DMS 273 (cell line): ENCODE measurements at regions not wholly inside any gene's neighbourhood (a gene's known extent, or its start where the extent isn't known, plus 50 kb on each side); places are given as distances from the start of the nearest gene placed in this dataset.

Experiments
- DNase-seq: peaks from one replicate; lab custom pipeline; 2025; ENCODE audit not compliant: unreplicated experiment; lab: John Stamatoyannopoulos, UW

DNA sequence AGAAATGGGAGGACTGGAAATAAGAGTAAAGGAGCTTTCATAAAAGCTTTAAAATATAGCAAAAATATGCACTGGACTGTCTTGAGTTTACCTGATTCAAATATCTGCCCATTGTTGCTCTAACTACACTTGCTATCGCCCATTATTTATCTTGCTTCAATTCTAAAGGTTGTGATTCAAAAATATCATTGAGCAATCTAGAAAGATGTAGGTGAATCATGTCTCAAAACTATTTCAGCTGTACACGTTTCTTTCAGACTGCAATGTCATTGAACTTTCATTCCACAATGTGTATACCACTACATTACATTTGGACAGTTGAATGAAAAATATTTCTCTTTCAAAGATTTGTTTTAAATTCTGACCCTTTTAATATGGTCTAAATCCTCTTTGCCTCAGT is 545.6 kb downstream of the BMP2 start:
- DNase-seq: no peak

DNA sequence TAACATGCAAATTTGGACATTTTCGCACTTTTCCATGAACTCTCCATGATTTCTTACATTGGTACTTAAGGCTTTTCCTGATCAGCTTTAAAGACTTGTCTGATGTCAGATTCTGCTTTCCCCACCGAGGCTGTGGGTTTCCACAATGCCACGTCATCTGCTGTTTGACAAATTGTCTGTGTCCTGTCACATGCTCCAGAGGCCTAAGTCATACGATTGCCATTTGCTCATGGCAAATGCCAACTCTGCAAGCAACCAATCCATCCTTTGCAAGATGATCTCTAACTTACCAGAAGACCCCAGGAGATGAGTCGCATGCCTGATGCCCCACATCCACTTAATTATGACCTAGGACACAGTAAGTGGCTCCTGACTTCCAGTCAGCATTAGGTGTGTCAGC is 556.5 kb downstream of the BMP2 start:
- DNase-seq: no peak

- no peak for DNase-seq
Measured at GRCh38 chr20:7327810-7328209, 560.3 kb downstream of the BMP2 start.

GRCh38 chr20:7330850-7331249 is 563.4 kb downstream of the BMP2 start:
- DNase-seq: no peak

GRCh38 chr20:7332169-7332568 is 564.7 kb downstream of the BMP2 start:
- no peak for DNase-seq

DNA sequence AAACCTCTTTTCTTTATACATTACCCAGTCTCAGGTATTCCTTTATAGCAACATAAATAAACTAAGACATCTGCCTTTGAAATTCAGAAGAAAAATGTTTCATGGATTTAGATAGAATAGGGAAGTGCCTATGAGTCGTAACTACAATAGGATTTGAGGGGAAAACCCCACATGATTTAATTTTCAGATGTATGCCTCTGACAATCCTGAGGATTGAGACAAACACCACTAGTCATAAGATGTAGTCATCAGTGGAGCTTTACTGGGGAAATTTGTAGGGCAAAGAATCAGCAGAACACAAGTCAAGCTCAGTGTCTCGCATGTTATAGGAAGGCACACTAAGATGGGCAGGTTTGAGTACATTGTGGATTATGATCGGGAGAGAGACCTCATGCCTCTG is 566.4 kb downstream of the BMP2 start:
- no peak for DNase-seq

GRCh38 chr20:7346026-7346425 is 578.5 kb downstream of the BMP2 start:
- DNase-seq: no peak

DNA sequence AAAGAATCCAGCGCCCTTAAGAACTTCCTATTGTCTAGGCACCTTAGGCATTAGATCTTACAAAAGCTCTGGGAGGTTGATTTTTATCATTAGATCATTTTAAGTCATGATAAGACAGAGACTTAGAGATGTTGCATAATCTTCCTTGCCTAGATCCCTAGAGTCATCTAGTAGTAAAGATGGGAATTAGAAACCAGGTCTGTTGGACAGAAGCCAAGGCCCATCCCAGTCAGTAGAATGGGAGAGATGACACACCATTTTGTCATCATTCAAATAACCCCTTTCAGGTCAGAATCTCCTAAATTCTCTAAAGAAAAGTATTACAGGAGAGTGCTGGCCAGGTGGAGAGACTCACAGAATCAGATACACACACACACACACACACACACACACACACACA is 579.1 kb downstream of the BMP2 start:
- DNase-seq: no peak

DNA sequence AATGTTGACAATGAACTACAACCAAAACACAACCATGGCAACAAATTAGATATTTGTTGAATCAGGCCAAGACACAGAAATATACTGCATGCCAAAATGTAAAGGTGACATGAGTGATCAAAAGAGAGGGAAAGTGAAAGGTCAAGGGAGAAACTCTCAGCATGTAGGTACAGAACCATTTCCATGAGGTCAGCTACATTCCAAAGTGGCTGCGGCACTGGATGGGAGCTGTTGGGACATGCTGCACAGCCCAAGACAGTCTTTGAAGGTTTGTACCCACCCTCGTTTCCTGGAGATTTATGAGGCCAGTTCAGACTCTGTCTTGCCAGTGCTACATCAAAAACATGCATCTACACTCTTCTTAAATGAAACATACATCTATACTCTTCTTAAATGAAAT is 579.9 kb downstream of the BMP2 start:
- DNase-seq: no peak

DNA sequence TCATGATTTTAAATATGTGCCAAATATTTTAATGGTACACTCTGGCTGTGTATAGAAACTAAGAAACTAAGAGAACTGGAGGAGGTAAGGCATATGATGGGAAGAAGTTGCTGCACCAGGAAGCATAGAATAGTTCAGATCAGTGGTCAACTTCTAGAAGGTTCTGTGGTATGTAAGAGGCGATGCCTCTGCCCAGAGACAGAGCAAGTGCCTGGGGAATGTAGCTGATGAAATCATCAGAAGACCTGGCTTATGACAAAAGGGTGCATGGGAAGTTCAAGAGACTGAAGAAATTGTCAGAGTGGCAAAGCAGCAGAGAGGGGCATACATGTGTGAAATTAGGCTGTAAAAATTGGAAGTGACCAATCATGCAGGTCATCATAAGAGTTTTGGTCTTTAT is 580.8 kb downstream of the BMP2 start:
- no peak for DNase-seq

- no peak for DNase-seq
Measured at GRCh38 chr20:7352165-7352564, 584.7 kb downstream of the BMP2 start.

DNA sequence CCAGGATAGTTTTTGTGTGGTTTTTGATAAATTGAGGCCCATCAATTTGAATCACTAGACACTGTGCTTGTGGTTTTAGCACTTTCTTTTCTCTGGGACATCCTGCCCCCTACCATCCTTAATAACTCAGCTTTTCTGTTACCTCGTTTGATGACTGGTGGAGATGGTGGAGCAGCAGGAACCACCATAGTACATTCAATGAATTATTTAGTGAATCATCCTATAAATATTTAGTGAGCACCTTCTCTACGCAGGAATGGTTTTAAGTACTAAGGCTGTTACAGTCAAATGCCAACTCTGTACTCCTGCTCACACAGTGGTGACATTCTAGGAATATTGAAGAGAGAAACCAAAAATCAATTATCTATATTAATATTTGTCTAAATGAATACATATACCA is 585.2 kb downstream of the HAO1 start:
- no peak for DNase-seq

GRCh38 chr20:7358670-7359069 is 581.6 kb downstream of the HAO1 start:
- peak; percentile 2 for DNase-seq

DNA sequence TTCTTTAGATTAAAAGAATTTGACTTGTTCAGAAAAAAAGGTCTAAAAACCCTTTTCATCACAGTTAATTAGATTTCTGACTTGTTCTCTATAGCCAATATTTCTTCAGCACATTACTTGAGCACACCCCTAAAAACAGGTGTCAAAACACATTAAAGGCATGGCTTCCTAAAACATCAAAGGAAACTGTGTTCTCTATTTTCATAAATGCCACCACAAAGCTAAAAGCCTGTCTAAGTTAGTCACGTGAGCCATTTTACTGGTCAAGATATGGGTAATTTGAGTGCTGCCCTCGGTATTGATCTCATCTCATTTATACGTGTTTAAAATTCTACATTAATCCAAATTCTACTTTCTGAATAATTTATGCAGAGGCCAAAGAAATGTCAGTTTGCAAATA is 580.5 kb downstream of the HAO1 start:
- DNase-seq: no peak

- DNase-seq: no peak
Measured at GRCh38 chr20:7361321-7361720, 578.9 kb downstream of the HAO1 start.

- DNase-seq: no peak
Measured at GRCh38 chr20:7361931-7362330, 578.3 kb downstream of the HAO1 start.

DNA sequence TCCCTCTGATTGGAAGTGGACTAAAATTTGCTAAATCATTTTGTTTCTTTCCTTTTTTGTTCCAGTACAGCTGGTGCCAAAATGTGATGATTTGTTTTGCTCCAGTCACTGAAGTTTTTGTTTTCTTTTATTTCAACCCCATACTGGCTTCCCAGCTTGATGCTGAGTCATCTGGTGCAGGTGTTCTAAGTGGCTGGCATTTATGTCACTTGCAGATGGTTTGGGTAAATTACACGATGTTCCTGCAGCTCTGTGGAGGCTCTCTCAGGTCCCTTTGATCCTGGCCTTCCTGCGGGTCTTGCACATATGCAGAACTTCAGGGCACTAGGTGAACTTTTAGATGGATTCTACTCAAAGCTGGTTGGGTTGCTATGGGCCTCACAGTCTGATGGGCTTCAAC is 577.7 kb downstream of the HAO1 start:
- DNase-seq: no peak

- DNase-seq: no peak
Measured at GRCh38 chr20:7366189-7366588, 574.1 kb downstream of the HAO1 start.

- no peak for DNase-seq
Measured at GRCh38 chr20:7371518-7372163, 568.6 kb downstream of the HAO1 start.

DNA sequence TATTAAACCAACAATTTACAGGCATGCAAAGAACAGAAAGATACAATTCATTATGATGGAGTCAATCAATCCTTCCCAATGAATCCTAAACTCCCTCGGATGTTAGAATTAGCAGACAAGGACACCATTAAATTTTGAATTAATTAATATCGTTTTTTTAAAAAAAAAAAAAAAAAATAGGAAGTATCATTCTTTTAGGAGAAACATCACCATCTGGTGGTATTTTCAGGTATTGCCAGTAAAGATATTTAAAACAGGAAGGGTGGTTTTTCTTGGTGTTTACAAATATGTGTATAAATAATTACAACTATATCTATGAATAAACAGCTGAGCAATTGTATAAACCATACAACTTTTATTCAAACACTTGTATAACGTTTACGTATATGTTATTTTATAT is 564.4 kb downstream of the HAO1 start:
- DNase-seq: peak; percentile 56

DNA sequence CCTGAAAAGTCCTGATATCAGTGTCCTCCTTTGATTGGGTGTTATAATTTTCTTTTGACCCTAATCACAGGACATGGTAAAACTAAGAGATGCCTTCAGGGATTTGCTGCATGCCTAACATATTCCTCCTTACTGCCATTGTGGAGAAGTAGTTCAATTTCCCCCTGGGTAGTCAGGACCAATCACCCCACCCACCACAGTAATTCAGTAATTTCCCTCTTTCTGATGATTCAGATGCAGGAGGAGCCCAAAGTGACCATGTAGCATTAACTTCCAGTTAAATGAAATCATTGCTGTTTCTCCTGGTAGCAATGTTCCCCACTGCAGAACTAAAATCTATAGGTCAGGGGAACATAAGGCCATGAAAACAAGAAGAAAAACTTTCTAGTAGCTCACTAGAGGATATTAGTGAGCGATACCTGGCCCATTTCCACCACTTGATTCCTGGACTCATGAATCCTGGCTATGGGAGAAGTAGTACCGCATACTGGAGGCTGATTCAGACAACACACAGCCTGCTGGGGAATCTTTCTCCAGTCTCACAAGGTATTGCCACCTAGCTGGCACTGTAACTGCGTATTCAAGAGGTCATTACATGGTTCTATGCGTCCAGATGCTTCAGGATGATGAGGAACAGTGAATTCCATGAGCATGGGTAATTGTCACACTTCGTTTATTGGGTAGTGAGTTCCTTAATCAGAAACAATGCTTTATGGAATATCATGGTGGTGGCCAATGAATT is 561.2 kb downstream of the HAO1 start:
- DNase-seq: no peak

- no peak for DNase-seq
Measured at GRCh38 chr20:7379621-7380220, 560.5 kb downstream of the HAO1 start.

DNA sequence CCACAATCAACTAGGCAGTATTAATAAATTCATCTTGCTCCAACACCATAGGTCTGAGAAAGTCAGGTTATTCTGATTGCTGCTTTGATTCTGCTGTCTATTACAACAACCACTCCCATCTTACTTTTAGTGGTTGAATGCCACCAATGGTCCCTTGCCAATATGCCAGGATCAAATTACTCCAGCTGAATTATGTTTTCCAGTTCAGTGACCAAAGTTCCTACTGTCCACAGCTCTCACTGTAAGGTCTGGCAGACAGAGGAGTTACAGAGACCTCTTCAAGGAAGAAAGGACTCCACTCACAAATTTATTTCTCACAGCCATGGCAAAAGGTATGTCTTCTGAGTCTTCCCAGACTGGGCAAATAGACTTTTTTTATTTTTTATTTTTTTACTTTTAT is 557.0 kb downstream of the HAO1 start:
- no peak for DNase-seq
